Stimulated activated CD8-positive, alpha-beta memory T cell treated with anti-CD3 and anti-CD28 coated beads, Interleukin-2, amount 100 ng/mL, for 48 hours (primary cell): ENCODE measurements at regions not wholly inside any gene's neighbourhood (a gene's known extent, or its start where the extent isn't known, plus 50 kb on each side); places are given as distances from the start of the nearest gene placed in this dataset.

Experiments
- DNase-seq, 2 donors: peaks; one replicate each; pipeline ENCODE4 v3.0.0-alpha.2; 2020; ENCODE audit warnings: low read depth in 2 of 2

DNA sequence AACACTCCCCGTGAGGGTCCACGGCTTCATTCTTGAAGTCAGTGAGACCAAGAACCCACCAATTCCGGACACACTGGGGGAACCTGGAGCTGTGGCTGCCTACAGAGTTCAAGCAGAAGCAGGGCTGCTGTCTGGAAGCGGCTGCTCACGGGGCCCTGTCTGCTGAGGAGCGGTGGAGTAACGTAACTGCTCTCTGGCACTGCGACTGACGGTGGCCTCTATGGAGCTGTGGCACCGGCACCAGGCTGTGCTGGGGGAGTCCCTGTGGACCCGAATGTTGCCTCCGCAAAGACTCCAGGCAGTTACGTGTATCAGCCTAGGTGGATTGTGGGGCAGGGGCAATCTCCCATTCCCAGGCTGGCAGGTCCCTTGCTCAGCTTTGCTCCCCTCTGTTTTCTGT, 703.3 kb upstream of the FRG1 start:
- DNase-seq: no peak

DNA sequence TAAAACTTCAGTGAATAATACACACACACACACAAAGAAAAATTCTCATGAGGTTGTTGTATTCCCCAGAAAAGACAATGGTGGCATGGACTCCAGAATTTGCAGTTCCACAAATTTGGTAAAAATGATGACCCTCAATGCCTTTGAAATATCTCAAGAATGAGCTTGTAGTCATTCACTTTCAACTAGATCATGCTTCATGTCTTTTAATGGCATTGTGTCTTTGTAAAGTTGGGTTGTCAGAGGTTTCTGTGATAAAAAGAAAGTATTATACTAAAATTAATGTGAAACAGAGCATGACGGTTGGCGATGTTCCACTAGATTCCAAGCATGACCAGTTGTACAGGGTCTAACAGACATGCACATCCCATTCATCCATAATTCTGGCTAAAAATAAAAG, 685.0 kb upstream of the FRG1 start:
- no peak for DNase-seq

DNA sequence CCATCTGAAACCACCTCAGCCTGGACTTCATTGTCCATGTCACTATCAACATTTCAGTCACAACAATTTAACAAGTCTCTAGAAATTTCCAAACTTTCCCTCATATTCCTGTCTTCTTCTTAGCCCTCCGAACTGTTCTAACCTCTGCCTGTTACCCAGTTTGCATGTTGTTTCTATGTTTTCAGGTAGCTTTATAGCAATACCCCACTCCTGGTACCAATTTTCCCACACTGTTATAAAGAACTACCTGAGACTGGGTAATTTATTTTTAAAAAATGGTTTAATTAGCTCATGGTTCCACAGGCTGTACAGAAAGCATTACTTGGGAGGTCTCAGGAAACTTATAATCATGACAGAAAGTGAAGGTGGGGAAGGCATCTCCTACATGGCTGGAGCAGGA, 679.2 kb upstream of the FRG1 start:
- no peak for DNase-seq

DNA sequence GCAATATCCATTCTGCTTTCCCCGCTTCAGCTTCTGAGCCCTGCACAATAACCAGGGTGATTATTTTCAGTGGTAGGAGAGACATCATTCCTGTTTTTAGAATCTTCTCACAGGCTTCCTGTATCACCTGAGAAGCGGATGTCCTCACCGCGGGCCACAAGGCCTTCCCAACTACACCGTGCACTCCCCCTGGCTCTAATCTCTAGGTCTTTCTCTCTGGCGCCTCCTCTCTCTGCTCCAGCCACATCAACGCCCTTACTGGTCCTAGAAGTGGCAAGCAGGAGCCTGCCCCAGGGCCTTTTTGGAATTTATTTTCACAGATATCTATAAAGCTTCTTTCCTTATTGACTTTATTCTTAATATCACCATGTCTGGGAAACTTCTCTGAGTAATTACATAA, 675.2 kb upstream of the FRG1 start:
- no peak for DNase-seq

DNA sequence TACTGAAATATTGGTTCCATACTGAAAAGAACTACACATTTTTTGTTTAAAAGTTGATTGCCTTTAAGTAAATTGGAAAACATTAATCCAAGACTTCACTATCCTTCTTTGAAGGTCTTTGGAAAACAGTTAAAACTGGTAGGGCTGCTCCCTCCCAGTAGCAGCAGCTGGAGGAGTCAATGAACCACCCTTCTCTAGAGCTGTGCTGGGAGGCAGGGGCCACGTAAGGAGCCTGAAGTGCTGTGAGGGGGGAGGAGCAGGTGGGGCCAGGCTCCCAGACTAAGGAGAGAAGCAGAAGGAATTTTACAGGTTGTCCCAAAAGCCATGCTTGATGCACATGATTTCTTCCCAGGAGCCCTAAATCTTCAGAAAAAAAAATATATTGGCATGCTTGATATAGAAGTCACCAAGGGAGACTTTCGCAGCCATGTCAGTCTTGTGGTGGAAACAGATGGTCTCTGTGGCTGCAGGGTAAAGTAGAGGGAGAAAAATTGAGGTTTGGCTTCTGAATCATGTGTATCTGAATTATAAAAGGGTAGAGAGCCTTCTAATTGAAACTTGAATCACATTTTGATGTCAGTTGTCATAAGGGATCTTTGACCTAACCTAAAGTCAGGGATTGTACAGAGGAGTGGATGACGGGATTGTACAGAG, 673.2 kb upstream of the FRG1 start:
- DNase-seq: no peak

DNA sequence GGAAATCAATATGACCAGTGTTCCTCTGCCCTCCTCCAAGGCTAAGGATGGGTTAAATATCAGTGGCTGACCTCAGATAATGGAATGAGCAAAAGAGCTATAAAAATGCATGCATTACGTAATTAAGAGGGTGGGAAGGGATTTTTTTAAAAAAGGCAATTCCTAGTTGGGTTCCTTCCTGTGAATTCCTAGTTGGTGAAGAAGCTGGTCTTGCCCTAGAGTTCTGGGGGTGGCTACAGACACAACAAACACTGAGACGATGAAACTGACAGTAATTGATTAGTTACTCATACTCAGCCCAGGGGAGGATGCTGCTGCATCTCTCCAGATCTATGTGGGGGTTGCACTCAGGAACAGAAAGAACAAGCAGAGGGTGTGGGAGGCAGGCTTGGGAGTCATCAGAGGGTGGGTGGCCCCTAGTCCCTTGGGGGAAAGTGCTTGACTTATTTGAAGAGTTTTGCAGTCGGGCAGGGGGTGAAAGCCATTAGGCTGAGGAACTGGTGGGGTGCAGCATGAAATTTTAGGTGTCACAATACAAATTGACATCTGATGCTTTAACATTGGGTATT, 662.0 kb upstream of the FRG1 start:
- no peak for DNase-seq

DNA sequence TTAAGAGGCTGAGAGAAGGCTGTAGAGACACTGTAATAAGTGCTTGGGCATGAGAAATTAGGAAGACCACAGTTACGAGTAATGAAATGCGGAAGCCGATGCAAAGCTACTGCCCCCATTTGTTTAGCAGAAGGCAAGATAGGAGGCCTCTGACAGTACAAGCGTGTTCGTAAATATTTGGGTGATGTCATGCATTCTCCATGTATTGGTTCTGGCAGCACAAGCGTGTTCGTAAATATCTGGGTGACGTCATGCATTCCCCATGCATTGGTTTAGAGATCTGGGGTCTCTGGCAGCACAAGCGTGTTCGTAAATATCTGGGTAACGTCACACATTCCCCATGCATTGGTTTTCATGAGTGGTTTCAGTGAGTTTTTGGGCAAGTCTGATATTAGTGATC, 661.5 kb upstream of the FRG1 start:
- DNase-seq: no peak

DNA sequence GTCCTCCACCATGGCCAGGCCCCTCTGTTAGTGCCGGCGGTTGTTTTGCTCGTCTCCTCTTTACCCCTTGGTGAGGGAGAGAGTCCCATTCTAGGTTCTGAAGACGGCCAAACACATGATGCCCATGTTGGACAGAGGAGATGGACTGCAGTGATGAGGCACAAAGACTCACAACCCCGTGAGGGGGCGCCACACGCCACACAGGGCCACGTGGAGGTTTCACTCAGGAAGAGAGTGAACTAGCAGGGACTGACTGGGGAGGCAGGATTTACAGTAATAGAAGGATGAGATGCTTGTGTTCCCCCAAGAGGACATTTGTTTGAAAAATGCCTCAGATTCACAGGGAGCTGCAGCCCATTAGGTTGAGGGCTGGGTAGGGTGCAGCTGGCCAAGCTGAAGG, 655.3 kb upstream of the FRG1 start:
- DNase-seq: no peak

DNA sequence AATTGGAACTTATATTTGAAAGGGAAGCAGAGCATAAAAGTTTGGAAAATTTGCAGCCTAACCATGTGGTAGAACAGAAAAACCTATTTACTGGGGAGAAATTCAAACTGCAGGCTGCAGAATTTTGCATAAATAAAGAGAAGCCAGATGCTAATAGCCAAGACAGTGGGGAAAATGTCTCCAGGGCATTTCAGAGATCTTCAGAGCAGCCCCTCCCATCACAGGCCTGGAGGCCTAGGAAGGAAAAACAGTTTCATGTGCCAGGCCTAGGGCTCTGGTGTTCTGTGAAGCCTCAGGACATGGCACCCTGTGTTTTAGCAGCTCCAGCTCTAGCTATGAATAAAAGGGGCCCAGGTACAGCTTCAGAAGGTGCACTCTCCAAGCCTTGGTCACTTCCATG, 648.7 kb upstream of the FRG1 start:
- no peak for DNase-seq

DNA sequence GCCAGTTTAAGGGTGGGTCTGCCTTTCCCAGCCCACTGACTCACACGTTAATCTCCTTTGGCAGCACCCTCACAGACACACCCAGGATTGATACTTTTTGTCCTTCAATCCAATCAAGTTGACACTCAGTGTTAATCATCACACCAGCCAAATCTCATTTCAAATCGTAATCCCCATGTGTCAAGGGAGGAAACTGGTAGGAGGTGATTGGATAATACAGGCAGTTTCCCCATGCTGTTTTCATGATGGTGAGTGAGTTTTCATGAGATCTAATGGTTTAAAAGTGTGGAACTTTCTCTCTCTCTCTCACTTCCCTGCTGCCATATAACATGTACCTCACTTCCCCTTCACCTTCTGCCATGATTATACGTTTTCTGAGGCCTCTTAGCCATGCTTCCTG, 647.2 kb upstream of the FRG1 start:
- DNase-seq: no peak

DNA sequence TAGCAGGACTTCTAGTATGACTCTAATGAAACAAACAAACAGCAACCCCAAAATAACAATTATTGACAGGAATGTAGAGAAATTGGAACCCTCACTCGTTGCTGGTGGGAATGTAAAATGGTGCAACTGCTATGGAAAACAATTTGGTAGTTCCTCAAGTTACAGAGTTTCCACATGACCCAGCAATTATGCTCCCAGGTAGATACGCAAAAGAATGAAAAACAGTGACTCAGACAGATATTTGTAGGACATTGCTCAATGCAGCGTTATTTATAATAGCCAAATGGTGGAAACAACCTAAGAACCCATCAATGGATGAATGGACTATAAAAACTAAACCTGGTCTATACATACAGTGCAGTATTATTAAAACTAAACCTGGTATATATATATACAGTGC, 646.1 kb upstream of the FRG1 start:
- DNase-seq: no peak

DNA sequence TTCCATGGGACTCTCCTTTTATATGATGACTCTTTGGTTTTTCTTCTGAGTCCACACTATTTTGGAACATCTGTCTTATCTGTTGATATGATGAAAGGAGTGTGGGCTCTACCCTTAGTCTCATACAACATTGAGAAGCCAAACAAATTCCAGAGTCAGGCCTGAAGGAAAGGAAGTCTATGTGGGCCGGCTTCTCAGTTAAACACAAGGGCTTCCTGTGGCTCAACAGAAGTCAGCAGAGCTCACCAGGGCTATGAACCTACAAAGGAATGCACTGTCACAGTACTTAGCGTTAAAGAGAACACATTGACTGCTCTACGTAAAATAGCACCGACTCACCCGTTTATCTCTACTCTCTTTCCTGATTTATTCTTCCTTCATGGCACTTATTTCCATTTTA, 641.0 kb upstream of the FRG1 start:
- no peak for DNase-seq

DNA sequence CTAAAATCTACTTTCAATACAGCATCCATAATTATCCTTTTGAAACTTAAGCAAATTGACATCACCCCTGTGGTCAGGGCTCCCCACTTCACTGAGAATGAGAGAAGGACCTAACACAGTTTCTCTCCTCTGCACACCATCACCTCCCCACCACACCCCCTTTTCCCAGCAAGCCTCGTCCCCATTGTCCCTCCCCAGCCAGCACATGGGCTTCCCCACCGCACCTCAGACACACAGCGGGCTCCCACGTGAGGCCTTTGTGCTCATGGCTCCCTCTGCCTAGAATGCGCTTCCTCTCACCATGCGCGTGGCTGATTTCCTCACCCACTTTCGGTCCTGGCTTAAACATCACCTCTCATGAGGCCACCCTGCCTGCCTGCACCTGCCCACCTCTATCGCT, 639.0 kb upstream of the FRG1 start:
- DNase-seq: no peak

DNA sequence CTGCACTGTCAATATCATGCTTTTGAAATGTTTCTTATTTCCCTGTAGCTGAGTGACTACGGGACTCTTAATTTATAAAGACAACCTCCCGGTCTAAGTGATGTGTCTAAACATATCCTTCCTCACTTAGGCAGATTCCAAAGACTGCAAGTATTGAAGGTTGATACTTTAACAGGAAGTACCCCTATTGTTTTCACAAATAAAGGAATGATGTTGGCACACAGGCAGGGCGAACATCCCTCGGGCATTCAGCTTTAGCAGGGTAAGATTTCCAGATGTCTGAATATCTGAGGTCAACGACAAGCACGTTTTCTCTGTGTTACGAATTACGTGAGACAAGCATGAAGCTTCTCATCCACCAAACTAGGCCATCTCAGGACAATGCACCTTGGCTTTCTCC, 638.0 kb upstream of the FRG1 start:
- no peak for DNase-seq

DNA sequence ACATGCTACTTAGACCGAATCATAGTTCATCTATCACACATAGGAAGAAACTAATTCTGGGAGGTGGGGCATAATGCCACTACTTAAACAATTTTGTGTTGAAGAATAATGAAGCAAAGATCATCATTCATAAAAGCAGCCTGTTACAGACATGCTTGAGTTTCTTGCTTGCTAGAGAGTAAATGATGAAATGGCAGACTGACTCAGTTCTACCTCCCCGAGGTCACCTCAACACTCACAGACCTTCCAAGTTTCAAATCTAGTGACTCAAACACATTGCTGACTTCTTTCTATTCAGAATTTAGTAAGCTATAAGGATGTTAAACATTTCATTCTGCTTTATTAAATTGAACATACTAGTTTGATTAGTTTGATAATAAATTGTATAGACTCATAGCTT, 636.5 kb upstream of the FRG1 start:
- no peak for DNase-seq

DNA sequence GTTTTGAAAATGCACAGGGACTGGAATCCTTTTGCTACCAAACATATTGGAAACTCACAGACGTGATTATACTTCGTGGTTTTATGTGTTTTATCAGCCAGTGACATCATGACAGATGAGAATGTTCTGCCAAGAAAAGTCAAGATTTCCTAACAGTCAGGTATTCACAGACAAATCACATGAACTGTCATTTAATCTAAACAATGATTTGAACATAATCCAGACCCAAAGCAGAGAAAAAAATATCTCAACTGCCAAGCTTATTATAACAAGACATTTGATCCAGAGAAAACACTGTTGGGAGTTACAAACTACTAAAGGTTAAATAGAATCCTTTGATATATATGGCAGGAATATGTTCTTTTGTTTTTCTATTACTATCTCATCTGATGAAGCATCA, 635.9 kb upstream of the FRG1 start:
- DNase-seq: no peak

DNA sequence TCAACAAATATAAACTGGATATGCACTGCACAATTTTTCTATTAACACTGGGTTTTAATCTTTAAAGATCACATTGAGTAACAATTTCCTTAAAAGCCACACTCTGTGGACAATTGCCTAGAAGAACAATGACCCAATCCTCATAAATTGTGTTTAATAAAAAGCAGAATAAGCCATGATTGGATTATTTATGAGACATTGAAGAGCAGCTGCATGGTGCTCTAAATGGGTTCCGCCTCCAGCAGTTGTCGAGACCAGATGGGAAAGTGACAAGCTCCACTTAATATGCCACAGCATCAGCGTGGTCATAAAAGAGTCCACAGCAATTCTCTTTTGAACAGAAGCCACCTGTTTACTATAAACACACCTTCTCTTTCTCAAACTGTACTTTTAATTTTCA, 635.2 kb upstream of the FRG1 start:
- DNase-seq: no peak

DNA sequence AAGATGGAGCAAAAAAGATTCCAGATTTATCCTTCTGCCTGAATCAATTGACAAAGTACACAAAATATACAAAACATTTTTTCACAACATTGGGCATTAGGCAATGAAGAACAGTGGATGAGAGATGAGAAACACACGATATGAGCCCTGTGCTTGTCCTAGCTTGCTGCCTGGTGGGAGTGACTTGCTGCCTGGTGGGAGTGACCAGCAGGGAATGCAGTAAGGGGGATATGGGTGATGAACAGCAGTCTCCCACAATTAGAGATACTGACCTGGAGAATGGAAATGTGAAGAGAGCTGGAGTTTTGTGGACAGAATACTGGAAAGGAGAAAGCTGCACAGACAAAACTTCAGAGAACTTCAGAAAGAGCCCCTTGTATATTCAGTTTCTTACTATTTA, 629.4 kb upstream of the FRG1 start:
- DNase-seq: no peak

DNA sequence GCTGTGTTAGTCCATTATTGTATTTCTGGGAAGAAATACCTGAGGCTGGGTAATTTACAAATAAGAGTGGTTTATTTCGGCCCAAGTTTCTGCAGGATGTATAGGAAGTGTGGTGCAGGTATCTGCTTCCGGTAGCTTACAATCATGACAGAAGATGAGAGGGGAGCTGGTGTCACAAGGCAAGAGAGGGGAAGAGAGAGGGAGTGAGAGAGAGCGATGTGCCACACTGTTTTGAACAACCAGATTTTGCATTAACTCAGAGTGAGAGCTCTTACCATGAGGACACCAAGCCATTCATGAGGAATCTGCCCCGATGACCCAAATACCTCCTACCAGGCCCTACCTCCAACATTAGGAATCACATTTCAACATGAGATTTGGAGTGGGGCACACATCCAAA, 627.6 kb upstream of the FRG1 start:
- no peak for DNase-seq

DNA sequence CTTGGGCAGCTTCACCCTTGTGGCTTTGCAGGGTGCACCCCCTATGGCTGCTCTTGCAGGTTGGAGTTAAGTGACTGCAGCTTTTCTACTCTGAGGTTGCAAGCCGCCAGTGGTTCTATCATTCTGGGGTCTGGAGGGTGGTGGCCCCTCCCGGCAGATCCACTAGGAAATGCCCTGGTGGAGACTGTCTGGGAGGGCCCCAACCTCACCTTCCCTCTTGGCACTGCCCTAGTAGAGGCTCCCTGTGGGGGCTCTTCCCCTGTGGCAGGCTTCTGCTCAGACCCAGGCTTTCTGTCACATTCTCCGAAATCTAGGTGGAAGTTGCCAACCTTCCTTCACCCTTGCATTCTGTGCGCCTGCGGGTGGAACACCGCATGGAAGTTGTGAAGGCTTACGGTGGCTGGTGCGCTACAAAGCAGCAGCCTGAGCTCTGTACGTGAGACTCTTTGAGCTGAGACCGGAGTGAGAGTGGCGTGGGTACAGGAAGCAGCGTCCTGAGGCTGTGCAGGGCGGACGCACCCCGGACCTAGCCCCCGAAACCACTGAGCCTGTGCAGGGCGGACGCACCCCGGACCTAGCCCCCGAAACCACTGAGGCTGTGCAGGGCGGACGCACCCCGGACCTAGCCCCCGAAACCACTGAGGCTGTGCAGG, 626.7 kb upstream of the FRG1 start:
- no peak for DNase-seq

DNA sequence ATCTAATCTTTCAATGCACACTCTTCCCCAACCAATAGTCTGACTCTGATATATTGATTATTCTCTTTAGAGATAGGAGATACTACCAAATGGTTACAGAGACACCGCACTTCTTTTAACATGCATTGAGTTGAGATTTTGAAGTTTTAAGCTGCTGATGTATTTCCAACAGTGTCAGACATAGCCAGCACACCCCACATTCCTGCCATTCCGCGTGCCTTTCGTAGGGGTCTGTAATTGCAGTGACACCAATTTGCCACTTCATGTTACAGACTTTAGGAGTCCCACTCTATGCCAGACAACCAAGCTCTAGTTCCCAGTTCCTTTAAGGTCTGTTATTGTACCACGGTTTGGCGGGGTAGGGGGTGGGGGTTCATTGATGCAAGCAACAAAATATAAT, 618.2 kb upstream of the FRG1 start:
- DNase-seq: no peak

DNA sequence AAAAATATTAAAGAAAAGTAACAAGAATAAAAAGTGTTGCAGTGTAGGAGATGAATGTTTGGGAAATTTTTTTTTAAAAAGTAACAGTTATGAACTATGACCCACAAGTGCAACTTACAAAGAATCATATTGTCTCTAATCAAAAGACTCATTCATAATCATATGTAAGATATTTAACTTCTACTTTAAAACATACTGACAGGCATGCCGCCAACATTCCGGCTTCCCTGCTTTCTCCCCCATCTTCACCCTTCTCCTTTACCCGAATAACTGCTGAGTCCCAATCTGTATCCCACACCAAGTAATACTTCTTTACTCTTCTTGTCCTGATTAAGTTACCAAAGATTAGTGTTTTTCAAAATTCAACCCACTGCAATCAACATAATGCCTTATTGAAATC, 598.8 kb upstream of the FRG1 start:
- DNase-seq: no peak

DNA sequence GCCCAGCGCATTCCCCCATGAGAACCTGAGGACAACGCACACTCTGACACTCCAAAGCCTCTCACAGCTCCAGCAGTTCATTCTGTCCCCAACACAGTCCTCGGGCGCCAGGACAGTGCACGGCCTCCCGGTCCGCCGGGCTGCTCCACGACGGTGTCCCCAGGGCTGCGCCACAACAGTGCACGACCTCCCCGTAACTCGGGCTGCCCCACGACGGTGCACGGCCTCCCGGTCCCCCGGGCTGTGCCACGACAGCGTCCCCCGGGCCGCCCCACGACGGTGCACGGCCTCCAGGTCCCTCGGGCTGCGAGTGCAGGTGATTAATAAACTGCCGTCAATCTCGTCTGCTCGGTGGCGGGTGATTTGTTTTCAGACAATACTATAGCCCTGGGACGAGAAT, 585.1 kb upstream of the FRG1 start:
- no peak for DNase-seq

DNA sequence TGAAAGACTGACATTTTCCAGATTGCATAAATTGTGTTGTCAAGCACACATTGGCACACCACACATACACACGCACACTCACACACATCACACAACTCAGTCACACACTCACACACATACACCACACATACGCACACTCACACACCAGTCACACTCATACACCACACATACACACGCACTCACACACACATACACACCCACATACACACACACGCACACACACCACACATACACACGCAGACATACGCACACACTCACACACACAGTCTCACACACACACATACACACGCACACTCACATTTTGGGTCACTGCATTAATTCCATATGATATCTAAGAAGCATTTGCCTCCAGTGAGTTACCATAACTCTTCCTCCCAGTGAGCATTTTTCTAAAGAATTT, 578.3 kb upstream of the FRG1 start:
- no peak for DNase-seq
